ENCODE measurements at regions not wholly inside any gene's neighbourhood (a gene's known extent, or its start where the extent isn't known, plus 50 kb on each side); places are given as distances from the start of the nearest gene placed in this dataset.

- in situ Hi-C loops (cut with MboI; ENCODE audit: low pct_ligation_motif_present in 1 of 4, low pct_unique_long_range_greater_than_20kb in 1 of 4, low sequenced_read_pairs in 3 of 4), result no loop called here
- no peak overlapping the region for H3K4me3 ChIP-seq
- H3K36me3 ChIP-seq, result no peaks in the 10 kb centered on the region
- intact Hi-C loops (cut with DNase I; ENCODE audit: low total_unique reads), result no loop called here
- 84 to 86% methylated on average over 3 of the region's 3 CpGs for WGBS, 2 donors (ENCODE audit: low coverage in 1 of 2)
- DNase-seq, result no peak
- no peak overlapping the region for H3K27ac ChIP-seq
- H3K9me3 ChIP-seq, result no peaks in the 10 kb centered on the region
- no peaks in the 10 kb centered on the region for H3K27me3 ChIP-seq
- no peaks in the 10 kb centered on the region for H3K4me1 ChIP-seq
- TF ChIP-seq POLR2AphosphoS5 (IDR thresholded peaks at IDR 0.05), result no peak
- TF ChIP-seq EP300 (IDR thresholded peaks at IDR 0.05; ENCODE audit: low read depth), result no peak
- no peak for TF ChIP-seq POLR2A (IDR thresholded peaks at IDR 0.05)
- TF ChIP-seq CTCF (IDR thresholded peaks at IDR 0.05), result no peak
Measured at GRCh38 chr2:138291805-138292204, 209.8 kb upstream of the SPOPL start.

GRCh38 chr2:138293045-138293444, 208.5 kb upstream of the SPOPL start:
- Histone ChIP-seq H3K4me1 (no peaks in the 10 kb centered on the region), H3K27me3 (no peaks in the 10 kb centered on the region), H3K36me3 (no peaks in the 10 kb centered on the region), H3K27ac (no peak overlapping the region), H3K9me3 (no peaks in the 10 kb centered on the region), H3K4me3 (no peak overlapping the region)
- TF ChIP-seq POLR2AphosphoS5 (IDR thresholded peaks at IDR 0.05) (no peak), CTCF (IDR thresholded peaks at IDR 0.05) (no peak), EP300 (IDR thresholded peaks at IDR 0.05; ENCODE audit: low read depth) (no peak), POLR2A (IDR thresholded peaks at IDR 0.05) (no peak)
- no peak for DNase-seq
- in situ Hi-C loops (cut with MboI; ENCODE audit: low pct_ligation_motif_present in 1 of 4, low pct_unique_long_range_greater_than_20kb in 1 of 4, low sequenced_read_pairs in 3 of 4), result no loop called here
- WGBS, 2 donors (ENCODE audit: low coverage in 1 of 2), result 90 to 91% methylated on average over 3 of the region's 3 CpGs
- intact Hi-C loops (cut with DNase I; ENCODE audit: low total_unique reads), result no loop called here

- H3K36me3 ChIP-seq, result no peaks in the 10 kb centered on the region
- TF ChIP-seq CTCF (IDR thresholded peaks at IDR 0.05), result no peak
- TF ChIP-seq POLR2AphosphoS5 (IDR thresholded peaks at IDR 0.05), result no peak
- no peak for TF ChIP-seq POLR2A (IDR thresholded peaks at IDR 0.05)
- TF ChIP-seq EP300 (IDR thresholded peaks at IDR 0.05; ENCODE audit: low read depth), result no peak
- intact Hi-C loops (cut with DNase I; ENCODE audit: low total_unique reads) (no loop called here), in situ Hi-C loops (cut with MboI; ENCODE audit: low pct_ligation_motif_present in 1 of 4, low pct_unique_long_range_greater_than_20kb in 1 of 4, low sequenced_read_pairs in 3 of 4) (no loop called here)
- H3K4me1 ChIP-seq, result no peaks in the 10 kb centered on the region
- no peak overlapping the region for H3K4me3 ChIP-seq
- no peak for DNase-seq
- H3K9me3 ChIP-seq, result no peaks in the 10 kb centered on the region
- no peaks in the 10 kb centered on the region for H3K27me3 ChIP-seq
- no peak overlapping the region for H3K27ac ChIP-seq
Measured at GRCh38 chr2:138293549-138293948, 208.0 kb upstream of the SPOPL start.

- Histone ChIP-seq H3K27me3 (no peaks in the 10 kb centered on the region), H3K4me1 (no peaks in the 10 kb centered on the region), H3K36me3 (no peaks in the 10 kb centered on the region), H3K9me3 (no peaks in the 10 kb centered on the region), H3K27ac (no peak overlapping the region), H3K4me3 (no peak overlapping the region)
- intact Hi-C loops (cut with DNase I; ENCODE audit: low total_unique reads), result no loop called here
- whole genome bisulfite sequencing, 2 donors (ENCODE audit: low coverage in 1 of 2), result 67 to 71% methylated on average over 4 of the region's 4 CpGs
- no peak for TF ChIP-seq CTCF (IDR thresholded peaks at IDR 0.05)
- TF ChIP-seq EP300 (IDR thresholded peaks at IDR 0.05; ENCODE audit: low read depth), result no peak
- TF ChIP-seq POLR2A (IDR thresholded peaks at IDR 0.05), result no peak
- TF ChIP-seq POLR2AphosphoS5 (IDR thresholded peaks at IDR 0.05), result no peak
- in situ Hi-C loops (cut with MboI; ENCODE audit: low pct_ligation_motif_present in 1 of 4, low pct_unique_long_range_greater_than_20kb in 1 of 4, low sequenced_read_pairs in 3 of 4), result no loop called here
- no peak for DNase-seq
Measured at GRCh38 chr2:138294451-138294850, 207.1 kb upstream of the SPOPL start.

Data from transverse colon (tissue), 4 donors.